Jurkat, Clone E6-1 (cell line): ENCODE measurements at regions not wholly inside any gene's neighbourhood (a gene's known extent, or its start where the extent isn't known, plus 50 kb on each side); places are given as distances from the start of the nearest gene placed in this dataset.
"Not testable (repeated sequence)": the region's sequence is repeated elsewhere in the genome, so short reads cannot be mapped to it uniquely, and the experiment has no call there.

Experiments
- DNase-seq: peaks from one replicate; pipeline ENCODE4 v3.0.0-alpha.2; 2011; ENCODE audit warnings: low read depth, low spot score
- H3K4me3 ChIP-seq: 2 replicates; pipeline ENCODE4 v1.5.1; 2011; ENCODE audit warnings: mild to moderate bottlenecking, low read length, control low read depth, moderate library complexity

DNA sequence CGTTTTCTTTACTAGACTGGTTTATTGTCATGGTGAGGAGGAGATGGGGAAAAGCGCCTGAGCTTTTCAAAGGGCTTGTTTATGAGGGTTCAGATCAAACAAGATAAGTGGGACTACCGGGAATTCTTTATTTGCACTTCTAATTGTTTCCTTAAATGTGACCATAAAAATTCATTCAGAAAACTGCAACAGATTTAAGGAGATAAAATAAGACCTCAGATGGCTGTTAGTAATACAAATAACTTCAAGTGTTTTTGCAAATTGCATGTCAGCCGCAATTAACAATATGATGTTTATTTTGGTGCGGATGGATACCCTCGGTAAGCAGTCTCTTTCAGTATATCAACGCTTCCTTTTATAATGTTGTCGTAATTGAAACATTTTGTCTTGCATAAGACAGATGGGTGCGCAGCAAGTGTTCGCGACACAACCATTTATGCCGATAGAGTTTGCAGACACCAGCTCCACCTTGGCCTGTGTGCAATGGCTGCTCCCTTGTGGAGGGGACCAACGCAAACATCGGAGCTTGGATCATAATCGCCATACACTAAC is 151.0 kb downstream of the C4orf33 start:
- no peak overlapping the region for H3K4me3 ChIP-seq
- no peak for DNase-seq

DNA sequence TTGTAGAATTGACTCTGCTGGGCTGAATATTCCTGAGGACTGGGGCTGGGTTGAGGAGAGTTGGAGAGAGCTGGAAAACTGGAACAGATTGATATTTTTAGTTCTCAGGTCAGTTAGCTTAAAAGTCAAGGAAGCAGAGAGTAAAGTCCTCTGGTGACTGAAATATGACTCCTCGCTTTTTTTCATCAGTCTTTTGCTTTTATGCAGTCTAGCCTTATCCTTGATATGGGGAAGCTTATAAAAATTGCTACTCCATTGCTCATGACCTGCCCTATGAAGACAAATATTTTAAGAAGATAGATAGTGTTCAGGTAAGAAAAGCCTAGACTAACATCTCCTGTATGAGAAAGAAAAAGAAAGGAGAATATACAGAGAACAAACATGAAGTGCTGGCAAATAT is 152.7 kb downstream of the C4orf33 start:
- no peak for DNase-seq
- H3K4me3 ChIP-seq: no peak overlapping the region

DNA sequence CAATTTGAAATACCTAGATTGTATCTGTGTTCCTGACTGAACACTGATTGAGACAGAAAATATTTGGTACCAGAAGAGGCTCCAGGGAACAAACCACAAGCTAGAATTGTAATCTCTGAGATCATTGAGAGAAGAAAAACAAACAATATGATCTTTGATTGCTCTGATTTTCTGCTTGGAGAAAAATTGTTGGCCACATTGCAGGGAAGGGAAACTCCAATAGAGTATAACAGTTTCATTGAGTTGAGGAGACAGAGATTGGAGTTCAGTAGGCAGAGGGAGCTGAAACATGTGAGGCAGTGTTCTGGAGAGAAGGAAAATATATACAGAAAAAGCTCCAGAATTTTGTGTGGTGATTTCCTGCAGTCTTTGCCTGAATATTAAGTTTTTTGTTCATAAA is 158.2 kb downstream of the C4orf33 start:
- no peak overlapping the region for H3K4me3 ChIP-seq
- no peak for DNase-seq

DNA sequence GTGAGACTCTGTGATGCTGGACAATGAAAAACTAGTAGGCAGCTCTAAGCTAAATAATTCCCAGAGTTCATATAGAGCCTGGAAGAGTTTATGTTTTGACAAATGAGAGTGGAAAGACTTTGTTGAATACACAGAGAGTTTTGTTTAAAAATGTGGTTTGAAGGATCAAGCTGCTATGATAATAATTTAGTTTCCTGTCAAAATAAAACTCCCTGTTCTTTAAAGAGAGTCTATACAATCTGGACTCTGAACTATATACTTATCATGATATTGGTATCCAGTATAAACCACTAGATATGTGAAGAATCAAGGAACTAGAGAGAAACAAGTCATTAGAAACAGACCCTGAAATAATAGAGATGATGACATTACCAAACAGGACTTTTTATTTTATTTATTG is 158.6 kb downstream of the C4orf33 start:
- H3K4me3 ChIP-seq: no peak overlapping the region
- DNase-seq: no peak

DNA sequence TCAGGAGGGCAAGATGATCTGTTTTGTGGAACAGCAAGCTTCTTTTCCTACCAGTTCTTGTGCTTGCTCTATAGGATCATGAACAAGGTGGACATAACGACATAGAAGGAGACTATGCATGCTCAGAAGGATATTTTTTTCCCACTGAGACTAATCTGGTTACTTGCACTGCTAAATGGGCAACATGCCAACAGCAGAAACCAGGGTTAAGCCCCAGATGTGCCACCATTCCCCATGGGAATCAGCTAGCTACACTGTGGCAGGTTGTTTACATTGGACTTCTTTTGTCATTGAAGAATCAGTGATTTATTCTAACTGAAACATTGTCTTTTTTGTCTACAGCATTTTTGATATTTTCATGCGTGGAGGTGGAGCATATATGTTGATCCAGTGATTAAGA is 165.6 kb downstream of the C4orf33 start:
- no peak overlapping the region for H3K4me3 ChIP-seq
- DNase-seq: no peak

DNA sequence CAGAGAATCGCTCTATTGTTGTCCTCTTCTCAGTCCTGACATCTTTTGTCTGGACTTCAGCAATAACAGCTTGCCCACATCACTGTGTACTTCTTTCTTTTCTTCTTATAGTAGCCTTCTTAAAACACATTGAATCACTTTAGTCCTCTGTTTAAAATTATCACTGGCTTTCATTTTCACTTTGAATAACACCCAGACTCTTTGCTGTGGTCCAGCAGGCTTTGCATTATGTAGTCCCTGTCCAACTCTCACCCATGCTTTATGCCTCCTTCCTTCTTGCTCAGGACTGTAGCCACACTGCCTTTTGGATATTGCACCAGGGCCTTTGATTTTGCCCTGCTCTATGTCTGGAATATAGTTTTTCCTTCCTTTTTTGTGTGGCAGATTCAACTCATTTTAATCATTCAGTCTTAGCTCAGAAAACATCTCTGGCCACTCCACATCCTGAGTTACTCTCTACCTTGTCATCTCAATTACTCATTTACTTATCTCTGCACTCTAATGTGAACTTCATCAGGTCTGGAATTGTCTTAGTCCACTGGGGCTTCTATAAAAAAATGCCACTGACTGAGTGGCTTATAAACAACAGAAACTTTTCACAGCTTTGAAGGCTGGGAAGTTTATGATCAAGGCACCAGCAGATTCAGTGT is 168.2 kb downstream of the C4orf33 start:
- no peak for DNase-seq
- H3K4me3 ChIP-seq: no peak overlapping the region

DNA sequence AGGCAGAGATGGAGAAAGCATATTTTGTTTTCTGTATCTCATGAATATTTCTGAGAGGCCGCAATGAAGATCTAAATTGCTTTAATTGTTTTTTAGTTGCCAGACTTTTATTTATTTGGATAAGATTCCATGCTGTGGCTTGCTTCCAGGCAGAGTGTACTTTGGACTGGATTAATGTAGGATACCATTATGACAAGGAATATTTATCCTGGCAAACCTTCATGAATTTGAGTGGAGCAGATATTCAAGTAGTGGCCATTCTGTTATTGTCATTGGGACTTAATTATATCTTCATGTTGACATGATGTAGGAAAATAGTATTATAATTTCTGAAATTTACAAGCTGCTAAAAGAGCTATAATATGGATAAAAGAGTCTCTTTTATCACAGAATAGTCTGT is 182.9 kb downstream of the C4orf33 start:
- no peak overlapping the region for H3K4me3 ChIP-seq
- DNase-seq: no peak

DNA sequence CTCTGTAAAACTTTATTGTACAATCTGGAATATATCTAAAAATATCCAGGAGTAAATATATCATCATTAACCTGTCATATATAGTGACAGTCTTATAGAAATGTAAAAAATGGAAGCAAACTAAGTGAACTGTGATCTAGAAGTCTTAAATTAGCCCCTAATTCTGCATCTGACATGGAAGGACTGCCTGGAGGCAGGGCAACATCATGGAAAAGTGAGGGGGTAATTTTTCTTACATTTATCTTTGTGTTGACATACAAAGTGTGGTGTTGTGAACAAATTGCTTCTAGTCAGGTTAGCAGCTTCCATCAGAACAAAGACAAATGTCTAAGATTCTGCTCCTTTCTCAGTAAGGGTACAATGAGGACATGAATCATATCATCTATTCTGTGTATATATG is 186.3 kb downstream of the C4orf33 start:
- H3K4me3 ChIP-seq: no peak overlapping the region
- no peak for DNase-seq

DNA sequence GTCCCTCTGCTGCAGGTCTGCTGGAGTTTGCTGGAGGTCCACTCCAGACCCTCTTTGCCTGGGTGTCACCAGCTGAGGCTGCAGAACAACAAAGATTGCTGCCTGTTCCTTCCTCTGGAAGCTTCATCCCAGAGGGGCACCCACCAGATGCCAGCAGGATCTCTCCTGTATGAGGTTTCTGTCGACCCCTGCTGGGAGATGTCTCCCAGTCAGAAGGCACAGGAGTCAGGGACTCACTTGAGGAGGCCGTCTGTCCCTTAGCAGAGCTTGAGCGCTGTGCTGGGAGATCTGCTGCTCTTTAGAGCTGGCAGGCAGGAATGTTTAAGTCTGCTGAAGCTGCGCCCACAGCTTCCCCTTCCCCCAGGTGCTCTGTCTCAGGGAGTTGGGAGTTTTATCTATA is 196.2 kb downstream of the C4orf33 start:
- not testable (repeated sequence) for DNase-seq

DNA sequence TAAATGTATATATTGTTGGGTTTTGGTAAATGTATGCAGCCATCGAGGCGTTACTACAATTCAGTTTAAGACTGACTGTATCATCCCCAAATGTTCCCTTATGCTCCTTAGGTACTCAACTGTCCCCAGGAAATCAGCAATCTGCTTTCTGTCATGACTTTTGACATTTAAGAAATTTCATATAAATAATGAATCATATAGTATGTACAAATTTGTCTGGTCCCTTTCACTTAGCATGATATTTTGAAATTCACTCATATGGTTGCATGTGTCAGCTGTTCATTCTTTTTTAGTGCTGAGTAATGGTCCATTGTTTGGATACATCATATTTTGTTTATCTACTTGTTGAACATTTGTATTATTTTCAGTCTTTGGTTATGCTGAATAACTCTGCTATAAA is 218.8 kb downstream of the C4orf33 start:
- H3K4me3 ChIP-seq: no peak overlapping the region
- DNase-seq: no peak

More for the DNA sequence above, 196.2 kb downstream of the C4orf33 start:
- not testable (repeated sequence) for H3K4me3 ChIP-seq

DNA sequence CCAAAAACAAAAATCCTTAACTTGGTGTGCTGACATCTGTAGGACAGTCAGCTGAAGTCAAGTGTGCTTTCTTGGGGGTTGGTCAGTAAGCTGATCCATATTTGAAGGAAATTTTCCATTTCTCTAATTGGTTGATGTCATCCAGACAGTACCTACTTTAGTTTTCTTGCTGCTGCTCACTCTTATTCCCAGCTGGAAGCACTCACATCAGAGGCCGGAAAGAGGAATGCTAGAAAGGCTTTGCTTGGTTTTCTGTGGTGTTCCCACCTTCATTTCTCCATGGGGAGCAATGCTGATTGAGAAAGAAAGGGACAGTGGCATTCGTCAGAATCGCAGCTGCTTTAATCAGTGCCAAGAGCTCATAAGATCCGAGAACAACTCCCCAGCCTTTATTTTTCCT is 227.0 kb downstream of the C4orf33 start:
- no peak for DNase-seq

DNA sequence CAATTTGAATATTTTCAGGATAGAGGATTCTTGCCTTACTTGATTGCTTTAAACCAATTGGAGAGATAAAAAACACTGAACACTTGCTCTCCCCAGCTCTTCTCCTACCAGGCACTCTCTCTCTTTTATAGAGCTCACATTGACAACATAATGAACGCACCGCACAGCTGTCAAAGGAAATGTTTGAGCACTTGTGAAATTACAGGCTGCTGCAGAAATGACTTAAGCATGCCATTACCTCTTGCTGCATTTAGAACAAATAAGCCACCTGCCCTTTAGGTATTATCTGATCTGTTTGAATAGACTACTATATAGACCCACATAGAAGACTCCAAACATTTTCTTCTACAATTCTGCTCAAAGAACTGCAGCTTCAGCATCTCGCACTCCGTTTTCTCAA is 227.7 kb downstream of the C4orf33 start:
- no peak for DNase-seq
- no peak overlapping the region for H3K4me3 ChIP-seq

More for the DNA sequence above, 227.0 kb downstream of the C4orf33 start:
- H3K4me3 ChIP-seq: no peak overlapping the region

DNA sequence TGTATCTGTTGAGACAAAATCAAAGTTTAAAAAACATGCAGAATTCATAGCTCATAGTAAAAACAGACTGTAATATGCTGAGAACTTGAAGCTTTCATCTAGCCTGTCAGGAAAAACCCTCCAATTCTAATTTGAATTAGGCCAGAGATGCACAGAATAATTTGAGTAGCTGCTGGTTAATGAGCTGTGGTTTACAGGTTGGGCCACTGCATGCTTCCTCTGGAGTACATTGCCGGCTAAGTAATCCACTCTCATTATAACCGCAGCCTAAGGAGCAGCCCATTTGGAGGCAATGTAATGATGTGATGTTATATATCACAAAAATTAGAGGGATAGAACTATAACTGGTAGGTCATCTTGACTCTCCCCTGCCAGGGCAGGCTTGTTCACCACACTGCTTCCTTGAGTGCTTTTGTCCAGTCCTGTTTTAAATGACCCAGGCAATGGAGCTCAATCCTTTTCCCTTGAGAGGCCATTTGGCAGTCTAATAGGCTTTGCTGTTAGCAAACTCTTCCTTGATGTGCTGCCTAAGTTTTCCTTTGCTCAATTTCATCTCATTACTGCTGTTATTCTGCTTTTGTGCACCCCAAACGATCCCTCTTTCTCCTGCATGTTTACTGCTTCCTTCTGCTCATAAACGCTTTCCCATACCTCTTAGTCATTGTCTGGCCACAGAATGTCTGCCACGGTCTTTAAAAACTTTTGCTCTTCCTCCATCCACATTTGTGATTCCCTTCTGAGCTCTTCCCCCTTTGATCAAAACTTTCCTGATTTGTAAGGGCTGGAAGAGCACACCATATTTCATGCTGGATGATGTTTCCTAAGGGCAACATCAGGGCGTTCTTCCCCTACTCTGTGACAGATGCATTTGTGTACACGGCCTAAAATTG is 230.9 kb downstream of the C4orf33 start:
- no peak overlapping the region for H3K4me3 ChIP-seq
- no peak for DNase-seq

DNA sequence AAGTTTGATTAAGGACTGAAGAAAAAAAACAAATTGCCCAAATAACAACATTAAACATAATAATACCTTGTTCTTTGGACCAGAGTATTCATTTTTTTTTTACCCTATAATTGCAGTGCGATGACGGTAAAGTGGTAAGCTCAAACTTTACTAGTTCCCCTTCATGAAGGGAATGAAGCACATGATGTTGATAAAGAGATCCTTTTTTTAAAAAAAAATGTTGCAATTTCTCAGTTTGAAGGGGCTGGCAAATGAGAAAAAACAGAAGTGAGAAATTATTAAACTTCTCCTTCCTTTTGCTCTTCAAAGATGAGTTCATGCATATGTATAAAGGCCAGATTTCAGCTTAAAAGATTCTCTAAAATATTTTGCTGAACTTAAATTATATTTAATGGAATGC is 231.7 kb downstream of the C4orf33 start:
- DNase-seq: no peak

DNA sequence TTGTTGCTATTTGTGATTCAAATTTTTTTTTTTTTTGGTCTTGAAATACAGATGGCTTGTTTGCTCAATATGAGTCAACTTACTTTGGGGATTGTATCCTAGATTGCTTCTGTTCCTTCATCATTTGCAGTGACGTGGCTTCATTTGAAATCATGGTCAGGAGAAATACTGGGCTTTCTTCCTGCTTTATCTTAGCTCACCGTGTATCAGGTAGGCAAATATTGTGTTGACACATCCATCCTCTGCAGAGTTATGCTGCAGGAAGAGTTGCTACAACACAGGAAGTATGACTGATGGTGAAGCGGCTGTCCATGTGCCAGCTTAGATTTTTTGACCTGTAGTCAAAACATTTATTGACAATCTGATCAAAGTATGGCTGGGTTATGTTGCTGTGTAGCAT is 232.2 kb downstream of the C4orf33 start:
- DNase-seq: no peak
- no peak overlapping the region for H3K4me3 ChIP-seq

More for the DNA sequence above, 231.7 kb downstream of the C4orf33 start:
- no peak overlapping the region for H3K4me3 ChIP-seq

DNA sequence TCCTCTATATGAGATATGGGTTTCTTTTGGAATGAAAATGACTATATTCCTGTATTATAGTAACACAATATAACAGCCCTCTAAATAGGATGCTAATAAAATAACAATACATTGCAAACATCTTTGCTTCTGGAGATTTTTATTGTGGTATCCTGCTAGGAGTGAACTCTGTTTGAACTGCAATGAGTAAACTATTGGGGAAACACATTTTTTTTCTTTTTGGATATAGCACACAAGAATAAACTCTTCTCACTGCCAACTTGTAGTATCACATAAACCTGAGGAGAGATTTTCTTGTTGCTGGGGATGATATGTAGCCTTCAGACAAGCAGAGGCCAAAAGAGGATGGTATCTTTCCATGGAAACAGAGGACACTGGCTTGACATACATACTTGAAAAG is 238.2 kb downstream of the C4orf33 start:
- DNase-seq: no peak
- H3K4me3 ChIP-seq: no peak overlapping the region

DNA sequence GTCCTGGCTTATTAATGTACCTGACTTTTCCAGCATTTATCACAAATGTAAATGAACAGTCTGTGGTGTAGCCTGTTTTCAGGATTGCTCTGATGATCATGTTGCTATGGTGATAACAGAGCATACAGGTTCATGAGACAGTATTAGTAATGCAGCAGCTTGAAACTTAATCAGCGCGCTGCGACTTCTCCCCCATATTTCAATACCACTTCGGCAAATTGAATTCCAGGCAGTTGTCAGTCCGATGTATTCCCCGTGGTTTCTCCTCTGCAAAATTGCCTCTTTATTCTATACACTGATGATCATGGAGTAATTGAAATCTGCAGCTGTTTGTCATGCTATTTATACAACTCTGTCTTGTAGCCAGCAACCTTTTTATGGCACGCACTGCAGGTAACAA is 239.3 kb downstream of the C4orf33 start:
- no peak overlapping the region for H3K4me3 ChIP-seq
- DNase-seq: no peak

DNA sequence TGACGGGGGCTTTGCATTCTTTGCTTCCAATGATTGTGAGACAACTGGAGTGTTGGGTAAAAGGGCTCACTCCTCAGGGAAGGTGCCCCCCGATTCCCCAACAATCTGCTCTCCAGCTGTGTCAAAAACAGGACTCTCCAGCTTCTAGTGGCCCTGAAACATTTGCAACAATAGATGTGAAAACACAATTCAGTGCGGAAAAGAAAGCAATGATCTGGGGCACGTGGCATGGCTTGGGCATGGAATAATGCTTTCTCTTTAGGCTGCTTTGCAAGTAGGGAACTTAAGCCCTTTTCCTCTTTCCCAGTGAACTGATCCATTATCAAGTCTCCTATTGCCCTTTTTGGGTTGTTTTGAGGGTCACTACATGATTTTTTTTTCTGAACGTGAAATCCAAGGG is 239.9 kb downstream of the C4orf33 start:
- no peak overlapping the region for H3K4me3 ChIP-seq
- no peak for DNase-seq

DNA sequence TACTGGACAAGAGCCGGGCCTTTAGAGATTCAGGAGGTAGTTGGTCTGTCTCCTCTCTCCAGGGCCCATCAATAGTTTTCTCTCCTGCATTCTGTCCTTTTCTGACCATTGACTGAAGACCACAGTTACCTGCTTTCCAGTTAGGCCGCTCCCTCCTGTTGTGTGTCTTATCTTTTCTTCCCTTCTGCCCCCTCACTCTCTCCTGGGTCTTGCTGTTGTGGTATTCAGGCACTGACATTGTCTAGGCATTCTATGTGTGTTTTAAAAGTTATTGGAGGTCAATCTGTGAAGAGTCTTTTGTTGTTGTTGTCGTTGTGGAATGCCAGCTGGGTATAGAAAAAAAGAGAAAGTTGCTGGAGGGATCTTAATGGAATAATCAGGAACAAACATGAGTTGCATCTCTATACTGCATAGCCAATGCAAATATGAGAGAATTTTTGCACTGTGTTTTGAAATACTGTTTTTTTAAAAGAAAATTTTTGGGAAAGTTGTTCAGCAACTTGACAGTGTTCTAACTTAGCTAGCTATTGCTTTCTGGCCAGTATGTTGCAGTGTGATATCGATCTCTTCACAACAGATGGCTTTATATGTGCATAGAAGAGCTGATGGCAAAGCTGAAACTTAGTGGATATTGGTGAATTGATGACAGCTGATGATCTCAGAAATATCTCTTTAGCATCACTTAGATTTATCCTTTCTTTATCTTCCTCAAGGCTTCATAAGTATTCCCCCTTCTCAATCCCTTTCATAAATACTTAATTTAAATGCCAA is 240.7 kb downstream of the C4orf33 start:
- no peak overlapping the region for H3K4me3 ChIP-seq
- DNase-seq: no peak

DNA sequence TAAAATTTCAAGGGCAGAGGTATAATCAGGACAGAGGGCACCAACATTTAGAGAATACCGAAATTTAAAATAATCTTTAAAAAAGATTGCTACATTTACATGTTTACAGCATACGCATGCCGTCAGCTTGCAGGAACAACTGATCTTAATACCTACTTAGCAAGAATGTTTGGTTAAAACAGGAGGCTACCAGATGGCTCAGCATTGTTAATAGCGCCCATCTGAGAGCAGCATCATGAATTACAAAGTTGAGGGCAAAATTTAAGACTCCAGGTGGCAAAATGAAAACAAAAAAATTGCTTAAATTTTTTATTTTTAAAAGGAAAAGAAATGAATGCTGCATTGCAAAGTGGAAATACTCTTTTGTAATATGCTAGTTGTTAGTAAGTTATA is 241.3 kb downstream of the C4orf33 start:
- no peak overlapping the region for H3K4me3 ChIP-seq

More for the DNA sequence above, 241.3 kb downstream of the C4orf33 start:
- DNase-seq: no peak
